NCI-H748 (cell line): ENCODE measurements at regions not wholly inside any gene's neighbourhood (a gene's known extent, or its start where the extent isn't known, plus 50 kb on each side); places are given as distances from the start of the nearest gene placed in this dataset.

Experiments used
- DNase-seq: peaks from one replicate; lab custom pipeline; 2025; ENCODE audit not compliant: unreplicated experiment; lab: John Stamatoyannopoulos, UW

- DNase-seq = peak; percentile 40
Measured at GRCh38 chr20:50371878-50372769, 138.1 kb upstream of the PTPN1 start.

- no peak for DNase-seq
Measured at GRCh38 chr20:50372770-50373088, 137.5 kb upstream of the PTPN1 start.

GRCh38 chr20:50373674-50374286 lies 136.4 kb upstream of the PTPN1 start:
- peak; percentile 40 for DNase-seq

GRCh38 chr20:50374541-50375078 lies 135.6 kb upstream of the PTPN1 start:
- no peak for DNase-seq

GRCh38 chr20:50376179-50376887 lies 133.8 kb upstream of the PTPN1 start:
- DNase-seq = no peak

GRCh38 chr20:50376888-50377459 lies 133.2 kb upstream of the PTPN1 start:
- no peak for DNase-seq

GRCh38 chr20:50378170-50379000 lies 131.8 kb upstream of the PTPN1 start:
- DNase-seq = no peak

- DNase-seq = peak; percentile 18
Measured at GRCh38 chr20:50379049-50379990, 130.9 kb upstream of the PTPN1 start.

GRCh38 chr20:50379991-50380696 lies 130.0 kb upstream of the PTPN1 start:
- DNase-seq = no peak

- DNase-seq = no peak
Measured at GRCh38 chr20:50380697-50381040, 129.5 kb upstream of the PTPN1 start.

GRCh38 chr20:50381075-50381732 lies 129.0 kb upstream of the PTPN1 start:
- no peak for DNase-seq

- DNase-seq = no peak
Measured at GRCh38 chr20:50381771-50382593, 128.2 kb upstream of the PTPN1 start.

GRCh38 chr20:50385733-50386640 lies 124.2 kb upstream of the PTPN1 start:
- DNase-seq = no peak

GRCh38 chr20:50386641-50386960 lies 123.6 kb upstream of the PTPN1 start:
- no peak for DNase-seq

GRCh38 chr20:50387218-50387995 lies 122.8 kb upstream of the PTPN1 start:
- no peak for DNase-seq

GRCh38 chr20:50387996-50388332 lies 122.2 kb upstream of the PTPN1 start:
- DNase-seq = no peak
